ENCODE measurements at regions not wholly inside any gene's neighbourhood (a gene's known extent, or its start where the extent isn't known, plus 50 kb on each side); places are given as distances from the start of the nearest gene placed in this dataset.

DNA sequence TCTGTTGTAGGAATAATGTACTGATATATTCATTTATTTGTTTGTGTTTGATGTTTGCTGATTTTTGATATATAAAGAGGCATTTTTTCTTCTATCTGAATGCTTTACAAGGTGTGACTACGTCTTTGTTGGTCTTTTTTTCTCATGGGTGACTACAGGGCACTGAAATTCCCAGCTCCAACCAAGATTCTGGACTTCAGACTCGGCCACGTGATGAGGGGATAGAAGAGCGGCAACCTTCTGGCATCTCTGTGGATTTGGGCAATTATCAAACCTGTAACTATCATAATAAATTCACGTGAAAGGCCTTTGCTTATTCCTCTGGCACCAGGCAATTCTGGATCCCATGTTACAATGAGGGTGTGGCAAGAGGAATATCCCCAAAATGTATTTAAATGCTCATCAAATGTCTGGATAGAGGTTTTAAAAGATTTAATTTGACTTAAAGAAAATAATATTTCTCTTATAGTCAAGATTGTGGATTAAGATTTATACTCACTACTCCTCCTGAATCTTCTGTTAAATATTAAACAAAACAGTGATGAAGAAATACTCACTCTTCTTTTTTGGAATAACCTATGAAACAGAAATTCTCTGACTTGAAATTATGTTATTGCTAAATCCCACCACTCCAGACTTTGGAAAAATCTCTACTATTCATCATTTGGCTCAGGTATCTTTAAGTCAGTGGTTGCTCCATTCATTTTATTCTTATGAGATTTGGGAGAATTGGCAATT is 276.3 kb downstream of the GPR37 start:
- no peak for DNase-seq

DNA sequence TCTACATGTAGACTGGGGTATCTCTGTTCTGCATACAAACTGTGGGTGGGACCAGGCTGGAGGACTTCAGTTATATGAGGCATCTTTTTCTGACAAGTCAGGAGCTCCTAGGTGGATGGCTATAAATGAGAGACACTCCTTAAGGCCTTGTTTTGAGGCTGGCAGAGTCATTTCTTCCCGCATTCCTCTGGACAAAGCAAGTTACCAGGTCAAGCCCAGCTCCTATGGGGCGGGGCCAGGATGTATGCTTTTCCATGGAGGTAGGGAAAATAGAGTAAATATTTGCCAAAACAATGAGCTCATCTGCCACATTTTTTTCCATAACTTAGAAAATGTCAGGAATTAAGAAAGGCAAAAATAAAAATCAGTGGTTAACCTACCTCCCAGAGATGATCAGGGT is 283.4 kb downstream of the GPR37 start:
- no peak for DNase-seq

DNA sequence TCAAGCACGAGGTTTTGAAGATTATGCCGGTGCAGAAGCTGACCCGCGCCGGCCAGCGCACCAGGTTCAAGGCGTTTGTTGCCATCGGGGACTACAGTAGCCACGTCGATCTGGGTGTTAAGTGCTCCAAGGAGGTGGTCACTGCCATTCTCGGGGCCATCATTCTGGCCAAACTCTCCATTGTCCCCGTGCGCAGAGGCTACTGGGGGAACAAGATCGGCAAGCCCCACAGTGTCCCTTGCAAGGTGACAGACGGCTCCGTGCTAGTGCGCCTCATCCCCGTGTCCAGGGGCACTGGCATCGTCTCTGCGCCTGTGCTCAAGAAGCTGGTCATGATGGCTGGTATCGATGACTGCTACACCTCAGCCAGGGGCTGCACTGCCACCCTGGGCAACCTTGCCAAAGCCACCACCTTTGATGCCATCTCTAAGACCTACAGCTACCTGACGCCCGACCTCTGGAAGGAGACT is 284.7 kb downstream of the GPR37 start:
- no peak for DNase-seq

DNA sequence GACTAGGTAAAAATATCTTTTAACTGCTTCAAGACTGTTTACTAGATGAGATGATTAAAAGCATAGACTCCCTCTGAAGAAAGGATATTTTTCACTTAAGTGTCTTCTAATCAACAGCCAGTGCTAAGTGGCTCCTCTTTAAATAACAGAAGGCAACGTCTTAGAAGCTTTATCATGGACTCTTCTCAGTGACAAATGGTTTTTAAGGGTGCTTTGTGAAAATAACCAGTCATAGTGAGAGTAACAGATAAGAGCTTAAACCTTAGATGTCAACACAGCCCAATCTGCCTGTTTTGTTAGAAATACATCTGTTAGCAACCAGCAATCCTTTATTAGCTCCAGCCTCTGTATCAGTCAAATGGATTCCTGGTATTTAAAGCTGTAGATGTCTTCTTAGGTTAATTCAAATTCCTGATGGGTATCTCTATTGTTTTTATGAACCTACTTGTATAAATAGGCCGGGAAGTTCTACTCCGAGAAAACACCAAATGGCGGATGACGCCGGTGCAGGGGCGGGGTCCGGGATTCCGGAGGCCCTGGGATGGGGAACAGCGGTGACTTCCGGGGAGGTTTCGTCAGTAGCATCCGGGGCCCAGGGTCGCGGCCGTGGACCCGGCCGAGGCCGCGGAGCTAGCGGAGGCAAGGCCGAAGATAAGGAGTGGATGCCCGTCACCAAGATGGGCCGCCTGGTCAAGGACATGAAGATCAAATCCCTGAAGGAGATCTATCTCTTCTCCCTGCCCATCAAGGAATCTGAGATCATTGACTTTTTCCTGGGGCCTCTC is 285.4 kb downstream of the GPR37 start:
- DNase-seq = no peak

DNA sequence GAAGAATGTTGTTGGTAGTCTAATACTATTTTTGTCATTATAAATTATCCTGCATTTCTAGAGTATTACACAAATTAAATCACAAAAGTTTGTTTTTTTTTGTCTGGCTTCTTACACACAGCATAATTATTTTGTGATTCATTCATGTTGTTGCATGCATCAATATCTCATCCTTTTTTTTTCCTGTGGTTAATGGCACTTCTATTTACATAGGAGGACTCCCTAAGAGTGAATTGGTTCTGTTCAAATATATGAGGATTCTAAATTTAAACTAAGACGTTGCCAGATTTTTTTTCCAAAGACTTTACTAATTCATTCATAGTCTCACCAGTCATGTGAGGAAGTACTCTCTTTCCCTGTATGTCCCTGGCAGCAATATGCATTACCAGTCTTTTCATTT is 303.3 kb downstream of the GPR37 start:
- DNase-seq = no peak

DNA sequence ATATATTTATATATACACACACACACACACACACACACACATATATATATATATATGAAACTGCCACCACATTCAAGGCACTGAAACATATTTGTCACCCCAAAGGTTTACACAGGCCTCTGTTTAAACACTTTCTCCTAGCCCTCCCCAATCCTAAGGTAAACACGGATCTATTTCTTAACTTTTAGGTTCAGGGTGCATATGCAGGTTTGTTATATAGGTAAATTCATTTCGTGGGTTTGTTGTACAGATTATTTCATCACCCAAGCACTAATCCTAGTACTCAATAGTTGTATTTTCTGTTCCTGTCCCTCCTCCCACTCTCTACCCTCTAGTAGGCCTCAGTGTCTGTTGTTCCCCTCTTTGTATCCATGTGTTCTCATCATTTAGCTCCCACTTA is 305.0 kb downstream of the GPR37 start:
- no peak for DNase-seq

DNA sequence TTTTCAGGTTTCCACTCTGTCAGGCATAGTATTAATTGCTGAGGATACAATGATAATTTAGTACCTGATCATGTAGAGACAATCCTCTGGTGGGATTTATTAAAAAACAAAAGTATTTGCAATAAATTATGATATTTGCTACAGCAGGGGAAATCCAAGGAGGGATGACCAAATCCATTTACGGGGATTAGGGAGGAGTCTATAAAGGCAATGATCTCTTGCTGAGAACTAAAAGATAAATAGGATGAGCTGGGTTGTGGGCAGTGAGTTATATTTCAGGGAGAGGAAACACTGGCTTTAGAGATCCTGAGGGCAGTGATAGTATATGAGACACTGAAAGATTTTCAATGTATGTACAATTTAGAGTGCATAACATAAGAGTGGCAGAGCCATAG is 305.5 kb downstream of the GPR37 start:
- DNase-seq = no peak

DNA sequence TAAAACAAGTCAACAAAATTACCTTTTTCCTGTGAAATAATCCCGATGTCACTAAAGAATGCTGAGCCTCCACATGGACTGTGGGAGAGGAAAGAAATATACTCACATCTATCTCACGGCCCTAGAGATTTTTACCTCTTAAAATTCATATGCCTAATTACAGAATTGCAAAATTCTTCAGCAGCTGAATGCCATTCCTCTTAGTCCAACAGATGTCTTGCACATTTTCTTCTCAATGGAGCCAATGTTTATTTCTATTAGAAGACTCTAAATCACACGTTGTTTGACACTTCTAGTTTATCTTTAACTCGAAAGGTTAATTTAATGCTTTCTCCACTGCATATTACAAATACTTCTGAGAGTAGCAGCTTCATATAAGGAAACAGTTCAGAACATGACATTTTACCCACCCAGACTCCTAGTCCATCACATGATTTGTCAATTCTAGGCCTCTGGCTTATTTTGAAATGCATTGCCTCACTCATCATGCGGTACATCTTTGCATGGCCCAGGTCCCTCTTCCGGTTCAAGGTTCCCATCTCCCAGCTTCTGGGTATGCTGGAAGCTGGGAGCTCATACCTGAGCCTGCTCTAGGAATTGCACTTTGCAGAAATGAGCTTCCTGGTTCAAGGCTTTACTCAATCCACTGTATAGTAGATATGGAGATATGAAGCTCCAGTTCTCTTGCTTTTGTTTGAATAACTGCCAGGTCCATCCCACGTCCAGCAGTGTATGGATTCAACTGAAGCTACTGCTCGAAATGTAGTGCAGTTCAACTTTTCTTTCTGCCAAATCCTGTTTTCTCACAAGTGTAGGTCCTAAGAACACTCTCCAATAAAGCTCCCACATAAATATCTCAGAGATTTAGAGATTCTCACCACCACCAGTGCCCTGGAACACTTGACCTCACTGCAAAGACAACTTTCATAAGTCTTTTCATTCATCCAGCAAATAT is 306.2 kb downstream of the GPR37 start:
- DNase-seq = no peak

DNA sequence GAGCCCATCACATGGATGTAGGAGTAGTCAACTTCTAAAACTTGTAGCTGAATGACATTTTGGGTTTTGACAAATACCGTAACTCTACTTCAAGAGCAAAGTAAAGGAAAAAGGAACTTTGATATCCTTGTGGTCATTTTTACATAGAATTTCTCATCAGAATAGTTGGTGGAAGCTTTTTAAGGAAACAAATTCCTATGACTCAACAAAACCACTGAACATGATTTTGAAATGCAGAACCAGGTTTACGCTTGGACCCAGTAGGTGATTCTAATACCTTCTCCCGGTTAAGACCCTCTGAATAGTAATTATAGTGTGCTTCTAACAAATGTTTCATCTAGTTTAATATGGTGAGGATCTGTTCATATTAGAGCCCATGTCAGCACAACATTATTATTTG is 307.8 kb downstream of the GPR37 start:
- DNase-seq = no peak

DNA sequence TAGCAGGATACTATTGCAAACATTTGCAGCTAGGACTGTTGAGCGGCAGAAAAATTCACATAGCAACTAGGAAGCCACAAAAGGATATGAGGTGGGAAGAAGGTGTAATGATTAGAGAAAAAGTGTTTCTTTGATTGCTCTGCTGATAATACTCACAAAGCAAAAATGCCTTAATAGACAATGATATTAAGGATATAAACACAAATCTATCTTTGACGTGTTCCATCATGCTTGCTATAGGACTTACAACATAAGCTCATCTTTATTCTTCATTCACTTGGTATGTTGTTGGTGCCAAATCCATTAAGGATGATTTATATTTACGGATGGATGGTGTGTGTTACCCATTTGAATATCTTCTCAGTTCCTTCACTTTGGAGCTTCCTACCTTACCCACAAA is 309.3 kb downstream of the GPR37 start:
- no peak for DNase-seq

DNA sequence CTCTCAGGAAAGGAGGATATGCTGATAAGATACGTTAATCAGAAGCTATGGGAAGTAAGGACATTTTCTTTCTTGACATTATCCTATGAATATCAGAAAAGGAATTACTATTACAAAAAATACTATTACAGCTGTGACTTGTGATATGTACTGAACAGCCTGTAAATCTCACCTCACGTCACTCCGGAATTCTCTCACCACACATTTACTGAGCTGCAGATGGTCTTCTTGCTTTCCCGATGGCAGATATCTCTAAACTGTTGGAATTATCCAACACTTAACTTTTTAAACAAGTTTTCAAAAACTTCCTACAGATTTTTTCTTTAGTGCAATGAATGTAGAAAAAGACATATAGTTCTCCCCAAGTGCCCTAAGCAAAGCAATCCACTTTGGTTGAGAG is 313.4 kb downstream of the GPR37 start:
- DNase-seq = no peak

DNA sequence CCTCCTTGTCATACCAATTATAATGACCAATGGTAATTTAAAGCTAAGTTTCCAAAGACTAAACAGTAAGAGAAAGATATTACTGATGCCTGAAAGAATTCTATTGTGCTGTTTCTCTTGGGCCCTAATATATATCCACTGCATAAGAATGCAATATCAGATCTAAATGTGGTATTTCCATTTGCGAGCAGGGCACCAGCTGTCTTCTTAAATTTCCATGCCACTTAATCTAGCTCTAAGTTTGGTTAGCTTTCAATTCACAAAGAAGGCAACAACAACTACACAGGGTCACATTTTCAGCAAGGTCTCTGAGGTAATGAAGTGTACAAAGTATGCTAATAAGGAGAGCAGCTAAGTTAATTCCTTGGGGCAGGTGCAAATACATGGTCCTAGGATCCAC is 315.7 kb downstream of the GPR37 start:
- no peak for DNase-seq

DNA sequence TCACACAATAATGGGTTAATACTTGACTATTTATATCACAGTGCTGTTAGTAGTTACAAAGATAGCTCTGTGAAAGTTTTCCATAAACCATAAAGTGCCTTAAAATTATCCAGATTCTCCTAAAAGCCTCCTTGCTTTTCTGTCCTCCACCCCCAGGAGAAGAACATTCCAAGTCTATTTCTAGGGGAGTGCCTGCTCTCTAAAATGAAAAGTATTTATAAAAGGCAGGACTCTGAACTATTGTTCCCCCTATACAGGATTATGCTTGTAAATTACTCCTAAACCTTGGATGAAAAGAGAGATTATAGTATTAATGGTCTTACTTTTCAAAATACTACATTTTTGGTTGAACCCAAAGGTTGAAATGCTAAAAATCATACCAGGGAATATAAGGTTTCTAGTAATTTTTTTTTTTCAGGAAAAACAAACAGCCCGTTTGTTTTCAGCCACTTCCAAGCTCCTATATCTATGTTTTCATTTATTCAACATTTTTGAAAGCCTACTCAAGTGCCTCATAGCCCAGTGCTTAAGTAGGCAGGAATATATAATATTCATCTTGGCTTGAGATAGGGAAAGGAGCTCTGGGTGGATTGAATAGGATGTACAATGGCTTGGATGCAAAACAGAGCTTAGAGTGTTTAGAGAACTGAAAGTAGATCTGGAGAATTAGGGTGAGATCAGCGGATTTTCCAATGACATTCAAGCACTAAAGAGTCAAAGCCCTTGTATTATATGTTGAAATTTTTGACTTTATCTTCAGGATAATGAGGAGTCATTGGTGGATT is 320.7 kb downstream of the GPR37 start:
- DNase-seq = no peak

DNA sequence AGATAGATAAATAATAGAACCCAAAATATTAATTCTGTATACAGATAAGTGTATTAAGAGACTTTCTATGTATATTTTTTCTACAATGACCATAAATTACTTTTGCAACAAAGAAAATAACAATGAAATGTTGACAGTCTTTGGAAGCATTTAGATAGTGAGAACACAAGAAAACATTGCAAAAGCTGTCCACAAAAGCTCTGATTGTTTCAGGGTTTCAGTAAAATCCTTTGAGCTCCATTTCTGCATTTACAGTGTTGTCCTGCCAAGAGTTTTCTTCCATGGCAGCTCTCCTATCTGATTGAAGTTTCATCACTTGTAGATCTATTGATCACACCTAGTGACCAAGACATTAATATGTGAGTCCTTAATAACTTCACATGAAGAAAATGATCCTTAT is 321.8 kb downstream of the GPR37 start:
- no peak for DNase-seq

DNA sequence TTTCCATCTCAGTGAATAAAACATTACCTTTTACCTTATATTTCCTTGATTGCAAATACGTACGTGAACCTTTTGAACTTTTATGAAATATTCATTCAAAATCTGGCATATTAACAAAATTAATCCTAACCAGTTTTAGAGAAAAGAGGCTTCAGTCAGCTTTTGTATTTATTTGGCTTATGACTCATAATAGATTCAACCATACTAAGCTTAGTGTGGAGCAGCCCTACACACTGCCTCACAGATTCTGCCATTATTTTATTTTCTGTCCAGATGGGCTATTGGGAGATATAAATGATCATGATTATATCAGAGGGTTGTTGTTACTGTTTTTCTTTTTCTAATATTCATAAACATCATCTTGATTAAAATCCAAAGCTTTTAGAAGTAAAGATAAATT is 325.5 kb downstream of the GPR37 start:
- DNase-seq = no peak

DNA sequence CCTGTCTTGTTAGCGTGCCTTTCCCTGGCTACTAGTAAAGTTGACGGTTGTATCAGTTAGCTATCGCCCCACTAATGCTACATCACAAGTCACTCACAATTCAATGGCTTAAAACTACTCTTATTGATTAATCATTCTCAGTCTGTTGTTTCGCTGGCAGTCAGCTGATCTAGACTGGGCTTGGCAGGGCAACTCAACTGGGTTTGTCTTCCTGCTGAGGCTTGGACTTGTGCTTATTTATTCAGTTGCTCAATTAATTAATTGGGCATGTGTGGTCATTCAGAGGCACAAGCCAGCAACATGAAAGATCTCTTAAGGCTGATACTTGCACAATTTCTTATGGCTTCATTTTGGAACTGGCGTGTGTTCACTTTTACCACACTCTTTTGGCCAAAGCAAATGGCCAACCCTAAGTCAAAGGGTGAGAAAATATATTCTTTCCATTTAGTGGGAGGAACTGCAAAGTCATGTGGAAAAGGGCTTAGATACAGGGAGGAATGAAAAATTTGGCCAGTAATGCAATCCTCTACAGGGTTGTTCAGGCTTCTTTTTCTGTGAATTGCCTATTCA is 333.5 kb downstream of the GPR37 start:
- no peak for DNase-seq

DNA sequence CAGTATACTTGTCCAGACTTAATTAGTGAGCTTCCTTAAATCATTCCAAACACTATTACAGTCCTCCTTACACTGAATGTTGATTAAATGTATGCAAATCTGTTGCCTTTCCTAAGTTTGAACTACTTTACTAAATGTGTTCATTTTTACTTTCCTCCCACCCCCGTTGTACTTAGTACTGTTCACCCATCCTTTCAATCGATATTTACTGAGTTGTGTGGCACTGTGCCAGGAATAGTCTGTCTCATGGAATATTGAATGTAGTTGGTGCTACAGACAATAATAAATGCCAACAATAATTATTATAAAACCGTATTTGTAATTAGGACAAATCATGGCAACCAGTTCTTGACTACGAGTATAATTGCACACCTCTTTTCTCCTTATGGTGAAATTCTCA is 335.7 kb downstream of the GPR37 start:
- no peak for DNase-seq

DNA sequence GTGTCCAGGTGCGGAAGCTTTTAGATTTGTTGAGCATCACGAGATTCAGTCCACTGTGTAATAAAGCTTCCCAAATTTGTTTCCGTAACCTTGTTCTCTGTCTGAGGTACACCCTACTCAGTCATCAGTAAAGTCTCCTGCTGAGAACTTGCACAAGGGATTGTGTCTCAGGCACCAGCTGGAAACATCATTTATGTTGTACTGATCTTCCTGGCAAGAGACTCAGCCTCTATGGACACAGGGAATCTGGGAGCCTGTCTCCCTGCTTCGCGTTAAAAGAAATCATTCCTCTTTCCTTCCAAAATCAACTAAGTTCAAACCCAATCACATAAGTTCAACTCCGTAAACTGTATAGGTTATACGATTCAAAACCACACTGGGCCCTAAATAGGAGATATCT is 336.8 kb downstream of the GPR37 start:
- no peak for DNase-seq

DNA sequence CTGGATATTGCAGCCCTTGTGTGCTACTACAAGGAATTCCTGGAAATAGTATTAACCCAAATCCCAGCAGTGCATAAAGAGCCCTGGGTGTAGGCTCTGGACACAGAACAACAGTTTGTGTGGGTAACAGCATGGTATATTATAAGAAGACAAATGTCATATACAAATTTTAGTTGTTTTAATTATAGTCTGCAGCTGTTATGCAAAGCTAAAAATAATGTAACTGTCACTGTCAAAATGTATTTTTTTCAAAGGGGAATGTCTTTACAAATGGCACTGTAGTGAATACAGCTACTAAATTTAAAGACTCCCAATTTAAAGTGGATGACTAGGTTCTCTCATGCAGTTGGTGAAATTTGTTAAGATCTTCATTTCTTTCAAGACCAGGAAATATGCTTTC is 339.0 kb downstream of the GPR37 start:
- DNase-seq = no peak

DNA sequence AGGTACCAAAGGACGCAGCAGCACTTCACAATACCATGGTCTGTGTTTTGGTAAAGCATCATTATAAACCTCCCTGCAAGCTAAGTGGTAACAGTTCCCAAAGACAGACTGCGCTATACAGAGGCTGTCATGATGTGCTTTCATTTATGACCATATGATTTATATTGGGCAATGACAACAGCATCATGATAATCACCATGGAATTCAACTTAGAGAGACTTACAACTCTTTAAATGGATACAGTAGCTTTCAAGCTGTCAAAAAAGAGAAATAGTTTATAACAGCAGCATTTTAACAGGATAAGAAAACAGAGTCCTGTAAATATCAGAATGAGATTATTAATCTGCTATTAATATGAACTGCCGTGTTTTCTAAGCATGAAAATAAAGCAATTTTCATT is 341.7 kb downstream of the GPR37 start:
- no peak for DNase-seq

DNA sequence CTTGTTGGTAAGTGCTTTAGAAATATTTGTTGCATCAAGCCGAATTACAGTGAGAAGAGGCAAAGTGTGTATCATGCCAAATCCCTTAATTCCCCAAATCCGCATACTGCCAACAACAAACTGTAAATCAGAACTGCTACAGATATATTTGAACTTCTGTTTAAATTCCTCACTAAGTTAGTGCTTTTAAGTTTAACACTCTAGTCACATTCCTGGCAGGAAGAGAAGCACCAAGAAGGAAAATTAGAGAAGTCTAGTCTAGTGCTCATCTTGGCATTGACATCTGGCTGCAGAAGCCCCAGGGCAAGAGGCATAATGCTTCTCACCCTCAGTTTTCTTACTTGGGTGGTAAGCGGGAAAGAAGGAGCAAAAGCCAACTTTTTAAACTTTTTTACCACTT is 343.5 kb downstream of the GPR37 start:
- DNase-seq = no peak

DNA sequence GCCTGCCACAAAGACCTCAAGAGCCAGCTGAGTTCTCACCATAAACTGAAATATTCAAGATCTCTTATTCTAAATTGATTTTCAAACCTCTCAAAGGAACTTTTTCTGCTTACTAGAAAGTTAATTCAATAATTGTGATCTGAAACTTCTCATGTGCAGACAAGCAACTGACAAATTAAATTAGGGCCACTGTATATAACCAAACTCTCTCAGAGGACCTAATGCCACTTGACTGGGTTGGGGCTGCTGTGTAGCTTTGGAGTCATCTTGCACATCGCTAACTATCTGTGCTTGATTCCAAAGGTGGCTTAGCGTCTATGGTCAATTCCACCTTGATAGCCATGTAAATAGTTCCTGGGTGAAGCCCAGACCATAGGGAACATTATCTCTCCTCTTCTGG is 345.2 kb downstream of the GPR37 start:
- DNase-seq = no peak

All from NCI-H446 treated with DMSO at 0.1 percent for 48 hours (cell line).